ENCODE measurements at regions not wholly inside any gene's neighbourhood (a gene's known extent, or its start where the extent isn't known, plus 50 kb on each side); places are given as distances from the start of the nearest gene placed in this dataset.

GRCh38 chr7:121450631-121451198, 54.6 kb upstream of the FAM3C start:
- DNase-seq: no peak

GRCh38 chr7:121449735-121450240, 53.7 kb upstream of the FAM3C start:
- no peak for DNase-seq

- no peak for DNase-seq
Measured at GRCh38 chr7:121449329-121449728, 53.2 kb upstream of the FAM3C start.

- no peak for DNase-seq
Measured at GRCh38 chr7:121448429-121448828, 52.3 kb upstream of the FAM3C start.

- DNase-seq: peak; percentile 41
Measured at GRCh38 chr7:121447911-121448300, 51.8 kb upstream of the FAM3C start.

- peak; percentile 74 for DNase-seq
Measured at GRCh38 chr7:121447243-121447910, 51.3 kb upstream of the FAM3C start.

- DNase-seq: no peak
Measured at GRCh38 chr7:121446526-121446925, 50.4 kb upstream of the FAM3C start.
